Right kidney (tissue), 1 donor: ENCODE measurements at regions not wholly inside any gene's neighbourhood (a gene's known extent, or its start where the extent isn't known, plus 50 kb on each side); places are given as distances from the start of the nearest gene placed in this dataset.

ENCODE experiments used
- DNase-seq: peaks from one replicate; pipeline ENCODE4 v3.0.0-alpha.2; 2016

DNA sequence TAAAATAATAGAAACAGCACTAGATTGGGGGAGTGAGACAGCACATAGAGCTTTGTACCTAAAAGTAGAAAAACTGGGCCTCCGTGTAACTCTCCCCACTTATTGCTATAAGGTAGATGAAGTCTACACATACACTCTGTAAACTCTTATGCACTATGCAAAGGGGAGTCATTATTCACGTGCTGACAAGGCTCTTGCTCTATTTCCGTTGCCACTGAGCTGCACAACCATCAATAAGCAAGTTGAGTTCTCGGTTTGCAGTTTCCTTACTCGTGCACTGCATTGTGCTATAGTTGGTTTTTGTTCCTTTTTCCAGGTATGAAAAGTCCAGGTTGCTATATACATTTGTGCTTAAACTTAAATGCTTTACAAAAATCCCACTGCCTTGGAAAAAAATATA, 294.0 kb upstream of the DACH1 start:
- DNase-seq: no peak

DNA sequence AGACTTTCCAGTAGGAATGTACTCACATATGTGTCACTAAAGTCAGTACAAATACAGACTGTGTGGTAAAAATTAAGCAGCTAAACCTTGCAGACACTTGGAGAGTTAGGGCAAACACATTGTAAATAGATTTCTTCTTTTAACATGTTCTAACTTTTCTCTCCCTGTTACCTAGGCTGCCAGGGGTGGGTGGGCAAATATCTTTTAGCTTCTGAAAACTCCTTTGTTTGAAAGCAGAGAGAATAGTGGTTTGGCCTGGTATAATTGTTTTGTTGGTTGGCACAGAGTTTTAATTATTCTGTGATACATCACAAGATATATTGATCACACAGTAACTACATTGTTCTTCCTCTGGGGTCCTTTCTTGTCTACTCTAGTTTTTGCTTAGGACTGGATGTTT, 289.8 kb upstream of the DACH1 start:
- no peak for DNase-seq

GRCh38 chr13:72153272-72153671, 286.3 kb upstream of the DACH1 start:
- no peak for DNase-seq

- no peak for DNase-seq
These were observed 284.2 kb upstream of the DACH1 start for GRCh38 chr13:72151241-72151640.

DNA sequence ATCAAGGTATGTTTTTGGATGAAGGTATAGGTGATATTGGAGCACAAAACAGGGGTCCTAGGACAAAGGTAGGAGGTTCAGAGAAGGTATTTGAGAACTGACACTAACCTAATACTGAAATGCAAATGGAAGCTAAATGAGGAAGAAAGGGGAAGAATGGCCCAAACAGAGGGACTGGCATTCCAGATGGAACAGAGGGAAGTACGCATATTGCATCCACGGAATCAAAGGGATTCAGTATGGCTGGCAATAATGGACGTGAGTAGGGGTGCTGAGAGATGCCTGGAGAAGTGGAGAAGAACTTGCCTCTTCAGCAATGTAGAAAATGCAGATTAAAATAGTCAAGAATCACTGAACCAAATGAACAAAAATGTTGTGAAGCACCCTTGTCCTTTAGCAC, 283.5 kb upstream of the DACH1 start:
- DNase-seq: no peak

DNA sequence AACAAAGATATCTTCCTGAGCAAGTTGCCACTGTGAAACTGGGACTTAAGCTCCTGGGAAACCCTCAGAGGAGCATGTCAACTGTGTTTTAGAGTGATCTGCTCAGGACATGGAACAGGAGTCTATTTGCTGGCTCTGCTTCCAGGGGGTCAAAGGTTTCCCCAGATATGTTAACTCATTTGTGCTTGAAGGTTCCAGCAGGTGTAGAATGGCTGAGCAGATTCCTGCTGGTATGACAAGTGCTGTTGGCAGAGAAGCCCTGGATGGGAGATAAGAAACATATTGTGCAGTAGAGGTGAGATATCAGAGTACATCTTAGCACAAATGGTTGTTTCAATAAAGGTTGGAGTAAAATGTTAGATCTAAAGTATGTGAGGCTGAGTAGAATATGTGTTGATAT, 282.7 kb upstream of the DACH1 start:
- no peak for DNase-seq

DNA sequence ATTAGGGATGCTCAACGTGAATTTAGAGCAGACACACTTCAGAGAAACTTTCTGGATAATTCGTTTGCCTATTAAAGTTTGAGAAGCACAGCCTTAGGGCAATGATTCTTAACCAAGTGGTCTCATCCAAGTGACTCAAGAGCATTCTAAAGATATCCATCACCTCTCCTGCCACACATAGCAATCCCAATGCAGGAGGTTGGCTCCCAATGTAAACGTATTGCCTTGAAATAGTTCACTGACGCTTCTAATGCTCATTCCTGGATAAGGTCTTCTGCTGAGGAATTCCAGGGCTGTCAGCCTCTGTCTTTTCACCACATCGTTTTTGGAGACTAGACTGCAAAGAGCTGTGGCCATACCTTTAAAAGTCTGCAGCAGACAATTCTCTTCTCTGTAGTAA, 279.8 kb upstream of the DACH1 start:
- no peak for DNase-seq

DNA sequence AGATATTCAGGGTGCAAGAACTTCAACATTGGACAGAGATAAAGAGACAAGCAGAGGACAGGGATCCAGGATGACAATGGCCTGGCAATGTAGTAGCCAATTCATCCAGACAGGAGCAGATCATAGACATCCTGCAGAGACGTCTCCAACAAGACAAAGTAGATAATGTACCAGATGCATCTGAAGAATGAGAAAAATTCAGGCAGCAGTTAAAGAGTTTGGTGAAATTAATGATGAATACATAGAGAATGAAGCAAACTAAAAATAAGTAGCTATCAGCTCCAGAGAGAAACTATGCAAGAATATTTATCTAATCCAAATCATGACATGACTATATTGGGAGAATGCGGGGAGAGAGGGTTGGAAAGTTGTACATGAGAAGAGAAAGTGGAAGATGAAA, 278.4 kb upstream of the DACH1 start:
- no peak for DNase-seq

DNA sequence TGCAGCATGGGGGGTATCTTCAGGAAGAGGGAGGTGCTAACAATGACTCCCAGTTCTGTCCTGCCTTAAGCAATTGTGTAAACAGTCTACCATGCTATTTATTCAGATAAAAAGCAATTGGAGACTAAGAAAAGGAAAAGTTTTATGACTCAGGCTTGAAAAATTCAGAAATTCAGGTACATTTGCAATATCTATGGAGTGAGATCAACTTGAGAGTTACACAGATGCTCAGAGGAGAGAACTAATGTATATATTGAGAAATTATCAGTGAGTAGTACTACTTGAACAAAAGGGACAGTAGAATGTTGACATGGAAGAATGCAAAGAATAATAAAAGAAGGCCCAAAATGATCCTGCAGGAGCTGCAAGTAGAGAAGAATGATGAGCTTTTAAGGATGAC, 277.6 kb upstream of the DACH1 start:
- no peak for DNase-seq

DNA sequence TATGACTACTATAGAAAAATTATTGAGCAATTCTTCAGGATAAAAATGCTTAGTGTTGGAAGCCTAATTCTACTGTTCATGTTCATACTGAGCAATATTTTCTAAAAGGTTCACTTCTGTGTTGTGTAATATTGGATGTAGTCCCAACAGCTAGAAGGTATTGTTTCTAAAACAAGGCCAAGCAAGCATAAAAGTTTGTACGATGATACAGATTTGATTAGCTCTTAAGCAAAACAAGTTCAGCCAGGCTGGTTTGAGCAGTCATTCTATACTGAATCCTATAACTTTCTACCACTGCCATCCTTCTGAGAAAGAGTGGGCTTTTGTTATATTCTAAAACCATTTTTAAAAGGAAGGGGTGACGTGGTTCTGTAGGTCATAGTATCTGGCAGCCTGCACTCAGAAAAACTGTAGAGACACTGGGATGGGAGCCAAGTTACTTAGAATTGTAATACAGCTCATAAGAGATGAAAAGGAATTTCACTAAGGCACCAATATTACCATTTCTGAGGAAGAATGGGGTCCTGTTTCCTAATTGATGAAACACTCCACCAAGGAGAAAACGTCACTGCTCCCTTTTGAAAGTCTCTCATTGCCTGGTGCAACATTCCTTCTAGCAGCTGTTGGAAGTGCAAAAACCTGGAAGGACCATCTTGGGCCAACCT, 275.0 kb upstream of the DACH1 start:
- no peak for DNase-seq

DNA sequence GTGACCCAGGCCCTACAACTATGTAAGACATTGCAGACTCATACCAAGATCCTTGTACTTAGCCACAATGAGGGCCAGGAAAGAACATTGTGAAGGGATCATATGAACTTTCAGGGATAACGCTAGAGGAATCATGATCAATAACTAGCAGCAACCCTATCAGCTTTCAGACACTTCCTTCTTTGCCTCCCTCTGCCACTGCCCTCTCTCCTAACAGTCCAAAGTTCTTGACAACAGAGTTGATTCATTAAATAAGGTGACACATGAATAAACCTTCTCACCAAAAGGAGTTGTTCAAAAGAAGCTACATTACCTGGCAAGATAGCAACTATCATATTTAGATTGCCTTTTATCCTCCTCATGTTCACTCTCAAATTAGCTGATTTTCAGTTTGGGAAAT, 272.2 kb upstream of the DACH1 start:
- DNase-seq: no peak

GRCh38 chr13:72132075-72132474, 265.1 kb upstream of the DACH1 start:
- no peak for DNase-seq

DNA sequence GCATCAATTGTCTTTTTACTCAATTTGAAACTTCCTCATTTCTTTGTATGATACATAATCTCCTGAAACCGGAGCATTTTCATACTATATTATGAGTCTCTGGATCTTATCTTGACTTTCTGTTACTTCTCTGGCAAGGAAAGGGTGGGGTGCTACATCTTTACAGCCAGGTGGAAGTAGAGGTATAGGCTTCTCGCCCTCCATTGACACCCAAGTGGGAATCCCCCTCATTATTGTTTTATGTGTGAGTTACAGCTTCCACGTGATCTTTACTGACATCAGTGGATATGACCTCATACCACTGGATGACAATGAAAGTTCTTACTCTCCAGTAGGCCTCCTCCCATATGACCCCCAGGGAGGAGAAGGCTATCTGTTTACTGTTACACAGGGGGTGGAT, 262.1 kb upstream of the DACH1 start:
- no peak for DNase-seq

- DNase-seq: no peak
These were observed 260.0 kb upstream of the DACH1 start for GRCh38 chr13:72127031-72127430.

DNA sequence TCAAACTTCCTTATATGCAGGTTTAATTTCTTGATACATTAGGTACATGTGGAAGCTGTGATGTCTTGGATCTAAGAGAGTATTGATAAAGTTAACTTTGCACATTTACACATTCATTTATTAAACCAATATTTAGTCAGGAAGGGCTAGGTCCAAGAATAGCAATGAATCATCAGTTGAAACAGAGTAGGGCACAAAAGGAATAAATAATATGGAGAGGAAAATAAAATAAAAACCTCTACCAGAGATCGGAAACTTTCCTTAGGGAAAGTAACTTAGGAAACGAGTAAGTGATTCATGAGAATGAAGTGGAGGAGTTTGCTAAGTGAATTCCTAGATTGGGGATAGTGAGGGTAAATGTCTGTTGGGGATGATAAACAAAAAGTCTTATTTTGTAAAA, 259.4 kb upstream of the DACH1 start:
- DNase-seq: no peak

GRCh38 chr13:72125561-72125960, 258.6 kb upstream of the DACH1 start:
- no peak for DNase-seq

GRCh38 chr13:72122661-72123255, 255.8 kb upstream of the DACH1 start:
- DNase-seq: no peak

GRCh38 chr13:72121466-72121865, 254.5 kb upstream of the DACH1 start:
- DNase-seq: no peak

DNA sequence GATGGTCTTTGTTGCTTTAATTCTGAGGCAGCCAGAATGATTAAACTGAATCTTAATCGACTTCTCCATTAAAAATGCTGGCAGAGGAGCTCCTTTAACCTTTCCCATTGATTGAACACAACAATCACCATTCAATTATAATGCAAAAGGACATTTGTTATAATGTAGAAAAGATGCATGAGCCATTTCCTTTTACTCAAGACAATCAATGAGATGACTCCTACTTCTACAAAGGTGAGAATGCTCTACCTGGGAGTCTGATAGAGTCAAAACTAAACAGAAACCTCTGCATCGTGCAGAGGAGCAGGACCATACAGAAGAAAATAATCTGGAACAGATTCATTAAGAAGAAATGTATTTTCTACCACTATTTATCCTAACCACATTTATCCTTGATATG, 253.6 kb upstream of the DACH1 start:
- DNase-seq: no peak

DNA sequence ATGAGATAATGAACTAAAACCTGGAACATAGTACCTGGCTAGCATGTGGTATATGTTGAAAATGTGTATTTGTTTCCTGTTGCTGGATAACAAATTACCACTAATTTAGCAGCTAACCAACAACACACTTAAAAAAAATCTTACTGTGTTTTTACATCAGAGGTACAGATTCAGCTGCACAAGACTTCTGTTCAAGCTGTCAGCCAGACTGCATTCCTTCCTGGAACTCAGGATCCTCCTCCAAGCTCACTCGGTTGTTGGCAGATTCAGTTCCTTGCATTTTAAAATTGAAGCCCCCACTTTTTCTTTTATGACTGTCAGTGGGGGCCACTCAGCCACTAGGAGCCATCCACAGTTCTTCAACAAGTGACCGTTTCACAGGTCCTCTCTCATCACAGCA, 246.9 kb upstream of the DACH1 start:
- no peak for DNase-seq

DNA sequence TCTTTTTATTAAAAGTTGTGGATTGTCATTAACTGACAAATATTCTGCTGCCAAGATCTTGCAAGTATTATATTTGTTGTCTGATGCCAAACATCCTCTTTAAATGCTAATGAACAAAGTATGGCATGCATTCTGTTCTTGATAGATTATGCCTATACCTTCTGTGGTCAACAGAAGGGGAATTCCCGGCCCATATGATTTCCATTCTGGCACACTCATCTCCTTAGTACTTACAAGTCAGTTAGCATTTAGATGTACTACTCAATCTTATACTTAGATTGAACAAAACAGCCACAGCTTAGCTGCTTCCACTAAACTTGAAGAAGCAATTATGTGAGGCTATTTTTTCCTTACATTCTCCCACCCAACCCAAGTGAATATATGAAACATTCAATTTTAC, 246.1 kb upstream of the DACH1 start:
- no peak for DNase-seq

DNA sequence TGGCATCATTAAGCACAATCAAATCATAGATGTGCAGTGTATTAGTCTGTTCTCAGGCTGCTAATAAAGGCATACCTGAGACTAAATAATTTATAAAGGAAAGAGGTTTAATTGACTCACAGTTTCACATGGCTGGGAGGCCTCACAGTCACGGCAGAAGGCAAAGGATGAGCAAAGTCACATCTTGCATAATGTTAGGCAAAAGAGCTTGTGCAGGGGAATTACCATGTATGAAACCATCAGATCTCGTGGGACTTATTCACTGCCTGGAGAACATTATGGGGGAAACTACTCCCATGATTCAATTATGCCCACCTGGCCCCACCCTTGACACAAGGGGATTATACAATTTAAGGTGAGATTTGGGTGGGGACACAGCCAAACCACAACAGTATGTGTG, 245.2 kb upstream of the DACH1 start:
- DNase-seq: no peak

- DNase-seq: no peak
These were observed 242.9 kb upstream of the DACH1 start for GRCh38 chr13:72109863-72110262.

DNA sequence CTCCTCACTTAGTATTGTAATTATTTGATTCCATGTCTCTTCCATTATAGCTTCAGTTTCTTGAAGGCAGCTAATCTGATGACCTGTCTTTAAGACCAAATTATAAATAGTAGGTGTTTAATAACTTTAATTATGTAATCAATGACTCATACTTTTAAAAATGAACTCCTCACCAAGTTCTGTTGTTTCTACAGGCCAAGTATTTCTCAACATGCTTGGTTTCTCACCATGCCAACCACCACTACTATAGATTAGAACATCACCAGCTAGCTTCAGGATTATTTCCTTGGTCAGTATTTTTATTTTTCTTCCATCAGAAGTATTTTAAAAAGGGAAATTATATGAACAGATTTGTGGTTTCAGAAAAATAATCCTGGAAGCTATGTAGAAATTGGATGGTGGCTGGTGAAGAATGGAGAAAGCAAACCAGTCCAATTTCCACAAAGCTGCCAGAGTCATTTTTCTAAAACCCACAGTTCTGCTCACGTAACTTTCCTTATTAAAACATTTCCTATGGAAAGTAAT, 237.7 kb upstream of the DACH1 start:
- DNase-seq: no peak
